CD4-positive, alpha-beta T cell treated with Interleukin-17A for 4 hours (primary cell): ENCODE measurements at regions not wholly inside any gene's neighbourhood (a gene's known extent, or its start where the extent isn't known, plus 50 kb on each side); places are given as distances from the start of the nearest gene placed in this dataset.
"Not testable (repeated sequence)": the region's sequence is repeated elsewhere in the genome, so short reads cannot be mapped to it uniquely, and the experiment has no call there.

ENCODE experiments used
- DNase-seq: peaks from one replicate; pipeline ENCODE4 v3.0.0-alpha.2; 2020; ENCODE audit warnings: mixed read lengths

GRCh38 chr14:30330445-30330844, 228.5 kb upstream of the G2E3 start:
- no peak for DNase-seq

DNA sequence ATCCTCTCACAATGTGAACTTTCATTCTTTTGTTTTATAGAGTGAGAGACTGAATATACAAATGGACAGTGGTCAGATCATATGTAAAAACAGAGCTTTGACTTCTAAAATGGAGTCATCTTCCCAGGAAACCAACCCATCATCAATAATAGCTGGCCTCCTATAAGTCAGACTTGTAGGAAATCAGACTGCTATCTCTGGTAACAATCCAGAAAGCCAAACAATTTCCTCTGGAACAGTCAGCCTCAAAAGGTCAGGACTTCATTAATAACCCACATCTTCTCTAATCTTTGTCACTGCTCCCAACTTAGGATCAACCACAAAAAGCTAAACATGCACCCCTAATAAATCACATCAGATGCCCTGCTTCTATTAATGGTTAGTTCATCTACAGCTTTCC, 227.9 kb upstream of the G2E3 start:
- no peak for DNase-seq

DNA sequence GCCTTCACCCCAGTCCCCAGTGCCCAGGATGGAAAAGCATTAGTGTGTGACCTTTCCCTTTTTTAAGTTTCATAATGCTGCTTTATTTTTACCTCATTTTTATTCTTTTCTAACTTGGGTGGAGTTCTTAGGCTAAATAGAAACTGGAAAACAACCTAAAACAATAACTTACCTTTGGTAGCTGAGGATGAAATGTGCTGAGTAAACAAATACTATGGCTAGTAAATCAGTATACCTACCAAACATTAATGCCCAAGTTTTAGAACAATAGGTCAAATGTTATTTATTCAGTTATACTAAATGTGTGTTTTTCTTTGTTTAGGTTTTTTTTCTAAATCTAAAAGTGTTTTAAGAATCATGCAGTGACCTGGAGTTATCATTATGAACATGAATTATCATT, 226.6 kb upstream of the G2E3 start:
- no peak for DNase-seq

DNA sequence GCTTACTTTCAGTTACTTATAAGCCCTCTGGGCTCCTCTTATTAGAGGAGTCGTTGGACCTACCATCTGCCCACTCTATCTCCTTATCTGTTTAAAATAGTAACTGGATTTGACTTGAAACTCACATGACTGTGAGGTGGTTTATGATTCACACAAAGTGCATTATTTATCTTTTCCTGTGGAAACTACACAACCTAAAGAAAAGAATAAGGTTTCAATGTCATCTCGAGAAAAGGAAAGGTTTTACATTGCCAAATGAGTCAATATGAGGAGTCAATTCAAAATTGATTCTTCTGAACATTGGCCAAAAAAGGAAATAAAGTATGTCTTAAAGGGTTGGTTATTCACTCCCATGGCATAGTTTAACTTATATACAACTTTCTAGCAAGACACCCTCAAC, 225.0 kb upstream of the G2E3 start:
- DNase-seq: no peak

- no peak for DNase-seq
These were observed 221.5 kb upstream of the G2E3 start for GRCh38 chr14:30337456-30337855.

- no peak for DNase-seq
These were observed 219.6 kb upstream of the G2E3 start for GRCh38 chr14:30339311-30339901.

DNA sequence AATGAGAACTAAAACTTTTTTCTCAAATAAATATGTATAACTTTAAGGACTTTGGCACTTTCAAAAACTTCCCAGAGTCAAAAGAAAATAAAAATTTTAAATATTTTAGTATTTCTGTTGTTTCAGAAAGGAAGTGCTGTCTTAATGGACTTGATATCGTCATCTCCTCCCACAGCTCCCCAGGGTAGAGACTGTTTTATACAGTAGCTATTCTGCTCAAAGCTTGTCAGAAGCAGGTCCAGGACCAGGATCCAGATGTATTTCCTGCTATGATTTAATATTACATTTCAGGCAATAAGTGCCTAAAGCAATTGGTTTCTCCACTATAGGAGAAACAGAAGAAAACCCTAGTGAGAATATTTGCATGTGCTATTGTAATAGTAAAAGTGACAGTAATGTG, 218.5 kb upstream of the G2E3 start:
- no peak for DNase-seq

- DNase-seq: no peak
These were observed 213.4 kb upstream of the G2E3 start for GRCh38 chr14:30345511-30345910.

DNA sequence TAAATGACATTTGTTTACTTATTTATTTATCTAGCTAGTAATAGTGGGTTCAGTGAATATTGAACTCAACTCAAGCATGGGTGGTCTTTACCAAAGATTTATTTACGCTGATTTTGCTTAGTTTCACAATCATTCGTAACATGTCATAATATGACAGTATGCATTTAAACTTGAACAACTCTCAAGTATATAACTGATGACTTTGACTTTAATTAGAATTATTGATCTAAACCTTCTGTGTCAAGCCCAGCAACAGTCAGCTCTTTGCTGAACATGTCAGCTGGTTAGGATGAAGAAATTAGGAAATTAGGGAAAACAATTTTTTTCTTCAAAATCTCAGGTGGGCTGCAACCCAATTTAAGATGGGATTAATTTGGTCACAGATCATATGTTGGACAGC, 210.5 kb upstream of the G2E3 start:
- no peak for DNase-seq

- no peak for DNase-seq
These were observed 209.4 kb upstream of the G2E3 start for GRCh38 chr14:30349520-30349919.

DNA sequence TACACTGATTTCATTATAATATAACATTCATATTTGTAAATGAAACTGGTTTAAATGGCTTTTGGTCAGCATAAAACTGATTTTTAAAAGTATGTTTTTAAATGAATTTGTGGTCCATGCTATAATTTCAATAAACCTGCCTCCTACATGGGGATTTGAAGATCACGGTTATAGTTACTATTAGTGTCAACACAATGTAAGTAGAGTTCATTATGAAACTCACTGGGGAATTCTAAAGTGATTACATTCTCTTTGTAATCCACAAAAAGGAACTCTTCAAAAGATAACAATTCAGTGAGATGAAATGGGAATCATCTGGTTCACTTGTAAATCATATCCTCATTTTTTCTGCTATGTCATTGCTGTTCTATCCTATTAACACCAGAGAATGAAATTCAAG, 204.5 kb upstream of the G2E3 start:
- no peak for DNase-seq

GRCh38 chr14:30355431-30355913, 203.5 kb upstream of the G2E3 start:
- no peak for DNase-seq

GRCh38 chr14:30356438-30357202, 202.3 kb upstream of the G2E3 start:
- no peak for DNase-seq

GRCh38 chr14:30357791-30358190, 201.2 kb upstream of the G2E3 start:
- no peak for DNase-seq

DNA sequence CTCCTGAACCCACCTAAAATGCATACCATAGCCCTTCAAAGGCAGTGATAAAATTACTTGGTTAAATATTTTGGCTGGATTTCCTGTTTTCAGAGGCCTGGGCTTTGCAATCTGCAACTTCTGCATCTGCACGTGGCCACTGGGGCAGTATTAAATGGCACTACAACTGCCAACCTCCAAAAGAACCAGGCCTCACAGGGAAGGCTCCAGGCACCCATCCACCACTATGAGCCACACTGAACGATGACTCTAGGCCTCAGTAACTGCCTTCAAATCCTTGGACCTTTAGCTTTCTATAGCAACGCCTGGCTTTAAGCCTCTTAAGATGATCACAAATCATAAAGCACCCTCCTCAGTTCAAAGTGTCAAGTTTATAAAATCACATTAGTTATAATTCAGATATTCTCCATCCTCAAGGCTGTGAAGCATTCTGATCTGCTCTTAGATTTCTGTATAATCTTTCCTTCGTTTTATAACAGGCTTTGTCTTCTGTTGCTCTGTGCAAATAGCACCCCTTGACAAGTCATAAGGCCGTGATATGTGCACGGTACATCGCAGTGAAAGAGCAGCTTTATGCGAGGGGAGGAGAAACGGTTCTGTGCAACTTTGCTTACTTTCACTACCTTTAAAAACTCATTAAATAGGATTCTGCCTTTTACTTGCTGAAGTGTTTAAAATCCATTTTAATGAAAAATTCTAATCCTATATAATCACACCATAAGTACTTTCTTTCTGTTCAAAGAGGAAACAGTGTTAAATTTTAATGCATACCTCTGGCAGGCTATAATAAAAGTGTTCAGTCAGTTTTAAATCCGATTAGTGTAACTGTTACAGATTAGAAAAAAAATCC, 196.4 kb upstream of the G2E3 start:
- no peak for DNase-seq

DNA sequence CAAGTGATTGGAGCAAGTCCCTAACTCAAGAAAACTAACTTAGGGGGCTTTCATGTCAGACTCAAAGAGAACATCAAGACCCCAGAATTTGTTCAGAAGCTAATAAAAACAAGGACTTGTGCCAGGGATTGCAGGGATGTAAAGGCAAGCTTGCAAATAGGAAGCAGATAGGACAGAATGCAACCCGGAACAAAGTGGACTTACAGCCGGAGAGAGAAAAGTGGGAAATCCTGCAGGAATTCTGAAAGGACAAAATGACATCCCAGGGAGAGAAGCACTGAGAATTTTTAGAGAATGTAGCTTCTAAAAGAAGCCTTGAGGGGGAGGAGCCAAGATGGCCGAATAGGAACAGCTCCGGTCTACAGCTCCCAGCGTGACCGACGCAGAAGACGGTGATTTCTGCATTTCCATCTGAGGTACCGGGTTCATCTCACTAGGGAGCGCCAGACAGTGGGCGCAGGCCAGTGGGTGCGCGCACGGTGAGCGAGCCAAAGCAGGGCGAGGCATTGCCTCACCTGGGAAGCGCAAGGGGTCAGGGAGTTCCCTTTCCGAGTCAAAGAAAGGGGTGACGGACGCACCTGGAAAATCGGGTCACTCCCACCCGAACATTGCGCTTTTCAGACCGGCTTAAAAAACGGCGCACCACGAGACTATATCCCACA, 195.6 kb upstream of the G2E3 start:
- not testable (repeated sequence) for DNase-seq

DNA sequence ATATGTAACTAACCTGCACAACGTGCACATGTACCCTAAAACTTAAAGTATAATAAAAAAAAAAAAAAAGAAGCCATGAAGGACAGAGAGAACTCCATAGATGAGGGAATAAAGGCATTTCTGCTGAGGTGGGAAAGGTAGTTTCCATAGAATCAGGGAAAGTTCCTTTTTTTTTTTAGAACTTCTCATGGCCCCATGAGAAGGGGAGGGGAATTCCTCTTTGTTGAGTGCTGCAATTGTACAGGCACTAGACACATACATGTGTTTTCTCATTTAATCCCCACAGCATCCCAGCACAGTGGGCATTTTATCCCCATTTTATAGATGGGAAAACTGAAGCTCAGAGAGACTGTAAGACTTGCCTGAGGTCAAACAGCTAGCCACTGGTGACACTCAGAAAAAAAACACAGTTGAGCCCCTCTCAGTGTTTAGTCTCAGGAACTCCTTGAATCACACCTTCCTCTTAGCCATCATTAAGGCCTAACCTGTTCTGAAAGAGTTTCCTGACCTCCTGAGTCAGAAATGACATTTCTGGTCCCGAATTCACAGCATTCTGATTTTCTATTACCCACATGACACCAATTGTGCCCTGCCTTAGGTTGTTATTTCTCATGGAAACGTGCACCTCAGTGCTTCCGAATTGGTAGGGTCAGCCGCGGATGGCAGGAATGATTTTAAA, 189.3 kb upstream of the G2E3 start:
- no peak for DNase-seq

- no peak for DNase-seq
These were observed 185.9 kb upstream of the G2E3 start for GRCh38 chr14:30373053-30373452.

- no peak for DNase-seq
These were observed 185.4 kb upstream of the G2E3 start for GRCh38 chr14:30373526-30373925.

DNA sequence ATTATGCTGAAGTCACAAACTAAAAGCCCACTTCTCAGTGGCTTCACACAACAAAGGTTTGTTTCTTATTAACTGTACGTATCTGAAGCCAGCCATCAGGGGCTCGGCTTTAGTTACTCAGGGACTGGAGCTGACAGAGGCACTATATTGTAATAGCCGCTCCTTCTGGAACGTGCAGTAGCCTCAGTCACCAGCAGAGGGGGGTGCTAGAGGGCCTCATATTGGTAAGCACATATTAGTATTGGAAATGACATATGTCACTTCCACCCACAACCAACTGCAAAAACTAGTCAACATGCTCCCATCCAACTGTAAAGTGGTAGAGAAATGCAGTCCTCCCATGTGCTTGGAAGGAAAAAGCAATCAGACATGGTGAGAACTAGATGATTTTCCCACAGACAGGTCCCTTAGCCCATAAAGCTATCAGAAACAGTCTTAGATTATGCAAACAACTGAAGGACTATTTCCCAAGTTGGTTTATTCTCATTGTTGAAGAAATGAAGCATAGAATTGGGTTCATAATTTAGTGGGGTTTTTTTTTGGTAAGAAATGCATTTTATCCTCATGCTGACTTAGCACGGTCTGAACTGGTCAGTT, 183.6 kb upstream of the G2E3 start:
- DNase-seq: peak; percentile 58

DNA sequence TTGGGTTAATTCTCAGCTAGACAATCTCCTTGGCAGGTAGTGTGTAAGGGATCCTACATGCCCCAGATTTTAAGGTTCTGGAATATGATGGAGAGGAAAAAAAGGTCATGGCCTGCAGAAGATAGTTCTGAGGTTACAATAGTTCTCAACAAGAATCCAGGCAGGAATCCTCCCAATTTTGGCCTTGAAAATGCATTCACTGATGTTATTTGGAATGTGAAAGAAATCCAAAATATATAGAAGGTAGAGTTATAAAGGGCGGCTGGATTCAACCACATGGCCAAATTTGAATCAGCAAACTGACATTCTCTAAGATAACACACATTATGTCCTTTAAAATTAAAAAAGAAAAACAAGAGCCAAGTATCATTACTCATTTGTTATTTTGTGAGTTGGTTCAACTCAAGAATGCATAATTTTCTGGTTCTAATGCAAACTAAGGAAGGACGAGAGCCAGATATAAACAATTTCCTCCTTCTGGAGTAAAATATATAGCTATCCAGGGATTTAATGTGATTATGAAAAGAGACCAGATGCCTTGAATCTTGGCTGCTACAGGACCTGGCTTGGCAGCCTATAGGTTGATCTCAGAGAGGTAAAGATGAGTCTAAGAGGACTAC, 177.0 kb upstream of the G2E3 start:
- no peak for DNase-seq

DNA sequence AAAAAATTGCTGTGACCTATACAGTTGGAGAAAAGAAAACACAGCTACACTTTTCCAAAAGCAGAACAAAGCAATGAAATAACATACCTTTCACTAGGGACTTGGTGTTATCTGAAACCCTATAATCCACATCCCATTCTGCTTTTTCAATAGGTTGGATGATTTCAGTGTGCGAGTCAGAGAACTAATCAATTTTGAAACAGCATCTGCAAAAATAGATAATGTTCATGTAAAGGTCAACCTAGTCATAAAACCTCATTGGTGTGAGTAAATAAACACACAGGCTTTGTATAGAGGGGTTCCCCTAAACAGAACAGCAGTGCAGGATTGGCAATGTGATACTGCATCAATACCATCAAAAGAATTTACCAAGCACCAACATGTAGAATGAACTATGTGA, 173.0 kb upstream of the G2E3 start:
- no peak for DNase-seq
